ENCODE measurements at regions not wholly inside any gene's neighbourhood (a gene's known extent, or its start where the extent isn't known, plus 50 kb on each side); places are given as distances from the start of the nearest gene placed in this dataset.

- intact Hi-C loops (cut with micrococcal nuclease; ENCODE audit: unreplicated experiment), result no loop called here
- no peak for DNase-seq
- peaks cover 14% of the 10 kb centered on the region for H3K4me1 Mint-ChIP-seq (ENCODE audit: low read depth, unreplicated experiment)
- CTCF ChIA-PET, result no interaction called here
- TF ChIP-seq, protein P1, sequence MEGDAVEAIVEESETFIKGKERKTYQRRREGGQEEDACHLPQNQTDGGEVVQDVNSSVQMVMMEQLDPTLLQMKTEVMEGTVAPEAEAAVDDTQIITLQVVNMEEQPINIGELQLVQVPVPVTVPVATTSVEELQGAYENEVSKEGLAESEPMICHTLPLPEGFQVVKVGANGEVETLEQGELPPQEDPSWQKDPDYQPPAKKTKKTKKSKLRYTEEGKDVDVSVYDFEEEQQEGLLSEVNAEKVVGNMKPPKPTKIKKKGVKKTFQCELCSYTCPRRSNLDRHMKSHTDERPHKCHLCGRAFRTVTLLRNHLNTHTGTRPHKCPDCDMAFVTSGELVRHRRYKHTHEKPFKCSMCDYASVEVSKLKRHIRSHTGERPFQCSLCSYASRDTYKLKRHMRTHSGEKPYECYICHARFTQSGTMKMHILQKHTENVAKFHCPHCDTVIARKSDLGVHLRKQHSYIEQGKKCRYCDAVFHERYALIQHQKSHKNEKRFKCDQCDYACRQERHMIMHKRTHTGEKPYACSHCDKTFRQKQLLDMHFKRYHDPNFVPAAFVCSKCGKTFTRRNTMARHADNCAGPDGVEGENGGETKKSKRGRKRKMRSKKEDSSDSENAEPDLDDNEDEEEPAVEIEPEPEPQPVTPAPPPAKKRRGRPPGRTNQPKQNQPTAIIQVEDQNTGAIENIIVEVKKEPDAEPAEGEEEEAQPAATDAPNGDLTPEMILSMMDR (IDR thresholded peaks at IDR 0.05; ENCODE audit: unreplicated experiment), result no peak
- no peak overlapping the region for H3K27ac Mint-ChIP-seq (ENCODE audit: unreplicated experiment)
- H3K27me3 Mint-ChIP-seq (ENCODE audit: unreplicated experiment), result no peaks in the 10 kb centered on the region
- H3K36me3 Mint-ChIP-seq (ENCODE audit: insufficient read depth, unreplicated experiment), result no peaks in the 10 kb centered on the region
- H3K4me3 Mint-ChIP-seq (ENCODE audit: low read depth, unreplicated experiment), result no peak overlapping the region
- no peaks in the 10 kb centered on the region for H3K9me3 Mint-ChIP-seq (ENCODE audit: low read depth, unreplicated experiment)
- no TSS peak for BruUV-seq (replicated peaks)
Observed at GRCh38 chr2:234403074-234403473, 93.8 kb downstream of the ARL4C start.

DNA sequence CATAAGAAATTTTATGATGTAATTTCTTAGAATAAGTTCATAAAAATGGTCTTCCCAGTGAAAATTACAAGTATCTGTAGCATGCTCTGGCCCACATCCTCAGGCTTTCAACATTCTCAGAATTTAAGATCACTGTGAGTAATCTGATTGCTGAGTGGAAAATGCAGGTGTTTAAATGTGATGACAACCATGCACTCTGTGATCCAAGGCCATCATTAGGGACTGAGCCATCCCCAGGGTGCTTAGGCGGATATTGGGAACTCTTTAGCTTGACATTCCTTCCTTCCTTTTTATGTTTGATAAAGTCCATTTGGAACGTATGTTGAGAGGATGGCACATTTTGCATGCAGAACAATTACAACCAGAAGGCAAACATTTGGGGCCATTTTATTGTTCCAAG is 95.5 kb downstream of the ARL4C start:
- no peak for DNase-seq
- Mint-ChIP-seq H3K36me3 (ENCODE audit: insufficient read depth, unreplicated experiment) (no peaks in the 10 kb centered on the region), H3K27me3 (ENCODE audit: unreplicated experiment) (no peaks in the 10 kb centered on the region), H3K27ac (ENCODE audit: unreplicated experiment) (no peak overlapping the region), H3K9me3 (ENCODE audit: low read depth, unreplicated experiment) (no peaks in the 10 kb centered on the region), H3K4me1 (ENCODE audit: low read depth, unreplicated experiment) (peaks cover 14% of the 10 kb centered on the region), H3K4me3 (ENCODE audit: low read depth, unreplicated experiment) (no peak overlapping the region)
- BruUV-seq (replicated peaks), result no TSS peak
- intact Hi-C loops (cut with micrococcal nuclease; ENCODE audit: unreplicated experiment), result no loop called here
- TF ChIP-seq, protein P1 (IDR thresholded peaks at IDR 0.05; ENCODE audit: unreplicated experiment), result no peak
- CTCF ChIA-PET, result no interaction called here

- Mint-ChIP-seq H3K27me3 (ENCODE audit: unreplicated experiment) (peaks cover 14% of the 10 kb centered on the region), H3K4me1 (ENCODE audit: low read depth, unreplicated experiment) (no peaks in the 10 kb centered on the region), H3K9me3 (ENCODE audit: low read depth, unreplicated experiment) (no peaks in the 10 kb centered on the region), H3K27ac (ENCODE audit: unreplicated experiment) (no peak overlapping the region), H3K36me3 (ENCODE audit: insufficient read depth, unreplicated experiment) (no peaks in the 10 kb centered on the region), H3K4me3 (ENCODE audit: low read depth, unreplicated experiment) (no peak overlapping the region)
- CTCF ChIA-PET, result no interaction called here
- BruUV-seq (replicated peaks), result no TSS peak
- no peak for DNase-seq
- TF ChIP-seq, protein P1 (IDR thresholded peaks at IDR 0.05; ENCODE audit: unreplicated experiment), result no peak
- intact Hi-C loops (cut with micrococcal nuclease; ENCODE audit: unreplicated experiment), result no loop called here
Observed at GRCh38 chr2:234399451-234400246, 97.2 kb downstream of the ARL4C start.

DNA sequence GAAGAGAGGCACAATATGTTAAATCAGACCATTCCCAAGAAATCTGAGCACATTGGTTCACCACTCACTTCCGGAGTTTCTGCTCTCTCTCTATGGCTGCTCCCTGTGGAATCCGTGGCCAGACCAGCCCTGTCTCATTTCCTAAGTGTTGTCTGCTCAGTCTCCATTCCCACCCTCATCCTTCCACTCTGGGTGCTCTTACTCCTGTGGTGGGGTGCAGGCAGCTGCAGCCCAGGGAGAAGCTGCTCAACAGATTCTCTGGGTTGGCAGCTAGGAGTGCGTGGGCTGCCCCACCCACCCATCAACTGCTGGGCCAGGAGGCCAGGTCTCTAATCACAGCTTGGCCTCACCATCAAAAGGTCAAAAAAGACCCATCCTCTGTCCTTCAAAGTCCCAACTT is 98.3 kb downstream of the ARL4C start:
- no peak for DNase-seq
- BruUV-seq (replicated peaks), result no TSS peak
- CTCF ChIA-PET, result no interaction called here
- intact Hi-C loops (cut with micrococcal nuclease; ENCODE audit: unreplicated experiment), result no loop called here
- H3K4me1 Mint-ChIP-seq (ENCODE audit: low read depth, unreplicated experiment), result no peaks in the 10 kb centered on the region
- H3K27me3 Mint-ChIP-seq (ENCODE audit: unreplicated experiment), result peaks cover 14% of the 10 kb centered on the region
- H3K4me3 Mint-ChIP-seq (ENCODE audit: low read depth, unreplicated experiment), result no peak overlapping the region
- no peaks in the 10 kb centered on the region for H3K9me3 Mint-ChIP-seq (ENCODE audit: low read depth, unreplicated experiment)
- H3K27ac Mint-ChIP-seq (ENCODE audit: unreplicated experiment), result no peak overlapping the region
- TF ChIP-seq, protein P1 (IDR thresholded peaks at IDR 0.05; ENCODE audit: unreplicated experiment), result no peak
- H3K36me3 Mint-ChIP-seq (ENCODE audit: insufficient read depth, unreplicated experiment), result no peaks in the 10 kb centered on the region

Data from Calu3 (cell line).